Psoas muscle (tissue), 7 donors: ENCODE measurements at regions not wholly inside any gene's neighbourhood (a gene's known extent, or its start where the extent isn't known, plus 50 kb on each side); places are given as distances from the start of the nearest gene placed in this dataset.
A peak's percentile ranks its signal among the peaks of the same experiment; 100 is the strongest.

ENCODE experiments used
- ATAC-seq, 4 donors: fragments of 200-7000 bp; cut with Tn5 transposase; one replicate each; pipeline ENCODE4 v1.9.1; 2020; ENCODE audit warnings: moderate library complexity in 3 of 4, mild to moderate bottlenecking in 2 of 4
- DNase-seq, 2 donors: peaks; one replicate each; pipeline ENCODE4 v3.0.0-alpha.2; 2020
- H3K27ac ChIP-seq: fragments of 200-600 bp; one replicate; pipeline ENCODE4 v1.8.0; 2022
- H3K27me3 ChIP-seq, 3 donors: fragments of 200-600 bp in 1 of 3; one replicate each; pipeline versions ENCODE4 v1.6.1 to v1.8.0; 2013 to 2022; ENCODE audit warnings: low read length in 2 of 3, mild to moderate bottlenecking in 2 of 3, moderate library complexity in 1 of 3; ENCODE audit not compliant: insufficient read depth in 3 of 3
- H3K36me3 ChIP-seq, 2 donors: fragments of 200-600 bp in 1 of 2; one replicate each; pipeline versions ENCODE4 v1.6.1 to v1.8.0; 2013 to 2022; ENCODE audit warnings: low read depth in 1 of 2, mild to moderate bottlenecking in 1 of 2, moderate library complexity in 1 of 2; ENCODE audit not compliant: insufficient read depth in 1 of 2
- H3K4me1 ChIP-seq: fragments of 200-600 bp; one replicate; pipeline ENCODE4 v1.8.0; 2022
- H3K4me3 ChIP-seq: fragments of 200-600 bp; one replicate; pipeline ENCODE4 v1.8.0; 2022; ENCODE audit warnings: mild to moderate bottlenecking
- H3K9me3 ChIP-seq: fragments of 200-600 bp; one replicate; pipeline ENCODE4 v1.8.0; 2022
- WGBS, 3 donors: extraction: QIAGEN DNeasy Blood & Tissue Kit; methylation state at CpG; one replicate each; pipeline versions ENCODE4 v1.1.6 to v1.1.7; 2013; 5-methylcytosine and 5-hydroxymethylcytosine counted together
- intact Hi-C, 2 donors: fragments of 100-400 bp; cut with DNase I; formaldehyde crosslinking; loops; one replicate each; pipeline versions ENCODE4 v1.11.0 to v1.14.2; 2022
- TF ChIP-seq, protein P1 (sequence below): fragments of 200-600 bp; IDR thresholded peaks from one replicate; pipeline ENCODE4 v1.8.0; 2022; ENCODE audit warnings: antibody characterized with exemption
- donor health status: healthy with polysubstance abuse.
- donor health status: DM: no; HTN: no; CAD: no; lungs with moderate emphysema.
- donor health status: Bipolar disorder and iron deficiency.
- donor health status: healthy.
- donor health status: DM: yes; HTN: yes; CAD: no.
- donor health status: DM: no; HTN: no; CAD: no.
- donor health status: DM: yes; HTN: yes; CAD: no.

DNA sequence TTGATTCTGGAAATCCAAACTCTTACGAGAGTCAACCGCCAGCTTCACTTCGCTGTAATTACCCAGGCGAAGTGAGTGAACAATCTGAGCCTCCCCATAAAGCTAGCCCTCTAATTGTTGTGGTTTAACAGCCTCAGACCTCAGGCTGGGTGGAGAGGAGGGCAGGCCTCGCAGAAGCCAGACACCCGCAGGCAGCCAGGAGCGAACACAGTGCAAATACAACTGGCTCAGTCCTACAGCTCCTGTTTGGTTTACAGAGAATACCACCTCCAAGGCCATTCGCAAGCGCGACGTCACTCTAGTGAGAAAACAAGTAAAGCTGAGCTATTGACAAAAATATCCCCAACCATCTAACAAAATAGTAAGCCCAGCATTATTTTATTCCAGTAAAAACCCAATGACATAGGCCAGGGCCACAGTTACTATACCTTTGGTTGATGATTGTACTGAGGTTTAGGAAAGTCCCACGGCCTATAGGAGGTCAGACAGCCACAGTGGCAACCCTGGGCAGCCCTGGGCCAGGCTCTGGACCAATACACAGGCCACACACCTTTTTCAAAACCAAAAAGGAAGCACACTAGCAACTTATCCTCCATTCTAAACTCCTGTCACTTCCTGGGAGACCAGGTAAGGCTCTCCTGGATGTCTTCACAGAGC, 163.3 kb downstream of the ETS2 start:
- no peak for DNase-seq
- TF ChIP-seq, protein P1, sequence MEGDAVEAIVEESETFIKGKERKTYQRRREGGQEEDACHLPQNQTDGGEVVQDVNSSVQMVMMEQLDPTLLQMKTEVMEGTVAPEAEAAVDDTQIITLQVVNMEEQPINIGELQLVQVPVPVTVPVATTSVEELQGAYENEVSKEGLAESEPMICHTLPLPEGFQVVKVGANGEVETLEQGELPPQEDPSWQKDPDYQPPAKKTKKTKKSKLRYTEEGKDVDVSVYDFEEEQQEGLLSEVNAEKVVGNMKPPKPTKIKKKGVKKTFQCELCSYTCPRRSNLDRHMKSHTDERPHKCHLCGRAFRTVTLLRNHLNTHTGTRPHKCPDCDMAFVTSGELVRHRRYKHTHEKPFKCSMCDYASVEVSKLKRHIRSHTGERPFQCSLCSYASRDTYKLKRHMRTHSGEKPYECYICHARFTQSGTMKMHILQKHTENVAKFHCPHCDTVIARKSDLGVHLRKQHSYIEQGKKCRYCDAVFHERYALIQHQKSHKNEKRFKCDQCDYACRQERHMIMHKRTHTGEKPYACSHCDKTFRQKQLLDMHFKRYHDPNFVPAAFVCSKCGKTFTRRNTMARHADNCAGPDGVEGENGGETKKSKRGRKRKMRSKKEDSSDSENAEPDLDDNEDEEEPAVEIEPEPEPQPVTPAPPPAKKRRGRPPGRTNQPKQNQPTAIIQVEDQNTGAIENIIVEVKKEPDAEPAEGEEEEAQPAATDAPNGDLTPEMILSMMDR: no peak
- Histone ChIP-seq H3K9me3 (no peaks in the 10 kb centered on the region), H3K27me3 (no peaks in the 10 kb centered on the region), H3K36me3 (no peaks in the 10 kb centered on the region), H3K4me1 (peaks cover 14% of the 10 kb centered on the region), H3K27ac (no peak overlapping the region), H3K4me3 (no peak overlapping the region)
- WGBS, 3 donors: 85 to 95% (median 90%) methylated on average over 12 of the region's 12 CpGs
- intact Hi-C loops: no loop called here
- no peak for ATAC-seq

DNA sequence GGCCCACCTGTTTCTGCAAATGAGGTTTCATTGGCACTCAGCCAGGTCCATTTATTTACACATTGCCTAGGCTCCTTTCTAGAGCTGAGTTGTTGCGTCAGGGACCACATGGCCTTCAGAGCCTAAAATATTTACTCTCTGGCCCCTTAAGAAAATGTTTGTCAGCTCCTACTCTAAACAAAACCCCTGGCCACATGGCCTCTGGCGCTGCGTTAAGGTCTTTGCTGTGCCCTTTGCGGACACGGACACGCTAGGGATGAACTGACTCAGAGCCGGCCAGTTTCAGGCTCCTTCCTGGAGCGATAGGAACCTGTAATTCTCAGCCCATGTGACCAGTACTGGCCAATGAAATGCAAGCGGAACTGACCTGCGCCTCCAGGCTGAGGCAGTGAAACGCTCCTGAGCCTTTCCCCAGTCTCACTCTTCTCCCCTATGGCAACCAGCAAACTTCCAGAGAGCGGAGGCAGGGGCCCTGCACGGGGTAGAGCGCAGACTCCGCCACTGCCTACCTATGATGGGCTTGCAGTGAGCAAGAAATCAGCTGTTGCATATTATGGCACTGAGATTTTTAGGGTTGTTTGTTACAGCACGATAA, 160.3 kb downstream of the ETS2 start:
- peak in 1 of 2 donors; percentile 77 for DNase-seq
- 55 to 62% (median 56%) methylated on average over 16 of the region's 16 CpGs for WGBS, 3 donors

DNA sequence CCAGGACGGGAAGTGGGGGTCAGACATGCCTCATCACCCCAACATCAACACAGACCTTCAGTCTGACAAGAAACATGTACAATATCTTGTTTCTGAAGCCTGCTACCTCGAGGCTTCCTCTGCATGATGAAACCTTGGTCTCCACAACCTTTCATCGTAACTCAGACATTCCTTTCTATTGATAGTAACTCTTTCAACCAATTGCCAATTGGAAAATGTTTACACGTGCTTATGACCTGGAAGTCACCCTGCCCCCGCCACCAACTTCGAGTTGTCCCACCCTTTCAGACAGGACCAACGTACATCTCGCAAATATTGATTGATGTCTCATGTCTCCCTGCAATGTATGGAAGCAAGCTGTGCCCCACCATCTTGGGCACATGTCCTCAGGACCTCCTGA, 159.5 kb downstream of the ETS2 start:
- Histone ChIP-seq H3K4me1 (peaks cover 14% of the 10 kb centered on the region), H3K4me3 (no peak overlapping the region), H3K27ac (peak overlapping the region; percentile 25), H3K27me3 (no peaks in the 10 kb centered on the region), H3K36me3 (no peaks in the 10 kb centered on the region), H3K9me3 (no peaks in the 10 kb centered on the region)
- TF ChIP-seq, protein P1: no peak
- intact Hi-C loops: no loop called here
- no peak for DNase-seq
- 50 to 55% (median 55%) methylated on average over 8 of the region's 8 CpGs for WGBS, 3 donors
- ATAC-seq: peak; percentile 42 to 61 (median 50)

More for the DNA sequence above, 160.3 kb downstream of the ETS2 start:
- H3K27ac ChIP-seq: peak overlapping the region; percentile 25
- H3K27me3 ChIP-seq: no peaks in the 10 kb centered on the region
- TF ChIP-seq, protein P1: no peak
- ATAC-seq: peak; percentile 86 to 94 (median 90)
- H3K9me3 ChIP-seq: no peaks in the 10 kb centered on the region
- peaks cover 14% of the 10 kb centered on the region for H3K4me1 ChIP-seq
- intact Hi-C loops: no loop called here
- no peak overlapping the region for H3K4me3 ChIP-seq
- no peaks in the 10 kb centered on the region for H3K36me3 ChIP-seq

DNA sequence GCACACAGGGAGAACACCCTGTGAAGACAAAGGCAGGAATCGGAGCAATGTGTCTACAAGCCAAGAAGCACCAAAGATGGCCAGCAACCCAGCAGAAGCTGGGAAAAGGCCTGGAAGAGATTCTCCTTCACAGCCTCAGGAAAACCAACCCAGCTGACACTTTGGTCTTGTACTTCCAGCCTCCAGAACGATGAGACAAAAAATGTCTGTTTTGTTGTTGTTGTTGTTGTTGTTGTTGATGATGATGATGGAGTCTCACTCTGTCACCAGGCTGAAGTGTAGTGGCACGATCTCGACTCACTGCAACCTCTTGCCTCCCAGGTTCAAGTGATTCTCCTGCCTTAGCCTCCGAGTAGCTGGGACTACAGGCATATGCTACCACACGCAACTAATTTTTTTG, 157.3 kb downstream of the ETS2 start:
- Histone ChIP-seq H3K36me3 (no peaks in the 10 kb centered on the region), H3K9me3 (no peaks in the 10 kb centered on the region), H3K27ac (no peak overlapping the region), H3K27me3 (no peaks in the 10 kb centered on the region), H3K4me1 (peaks cover 14% of the 10 kb centered on the region), H3K4me3 (no peak overlapping the region)
- whole genome bisulfite sequencing, 3 donors: 77 to 92% (median 78%) methylated on average over 6 of the region's 6 CpGs
- intact Hi-C loops: no loop called here
- TF ChIP-seq, protein P1: no peak
- DNase-seq: no peak
- no peak for ATAC-seq
